GM23338 (cell line): ENCODE measurements at regions not wholly inside any gene's neighbourhood (a gene's known extent, or its start where the extent isn't known, plus 50 kb on each side); places are given as distances from the start of the nearest gene placed in this dataset.

Experiments
- ATAC-seq: fragments of 200-7000 bp; cut with Tn5 transposase; 3 replicates; pipeline ENCODE4 v1.9.1; 2020
- DNase-seq: peaks from one replicate; pipeline ENCODE4 v3.0.0-alpha.2; 2015; ENCODE audit warnings: low spot score
- H2AFZ ChIP-seq: fragments of 200-600 bp; sonication (generic); 2 replicates; pipeline ENCODE4 v1.8.0; 2016; ENCODE audit warnings: antibody characterized with exemption, mild to moderate bottlenecking, moderate library complexity
- H3F3A ChIP-seq: fragments of 200-600 bp; sonication (generic); replicated peaks from 2 replicates; pipeline ENCODE4 v1.8.0; 2017; ENCODE audit warnings: antibody characterized with exemption, mixed run types, low read depth
- H3K27ac ChIP-seq: fragments of 200-600 bp; sonication (generic); 2 replicates; pipeline ENCODE4 v1.6.1; 2016; ENCODE audit warnings: low read depth
- H3K27me3 ChIP-seq: fragments of 200-600 bp; sonication (generic); 2 replicates; pipeline ENCODE4 v1.8.0; 2016; ENCODE audit warnings: mild to moderate bottlenecking, mixed run types, moderate library complexity; ENCODE audit not compliant: insufficient read depth
- H3K36me3 ChIP-seq: fragments of 200-600 bp; sonication (generic); 2 replicates; pipeline ENCODE4 v1.8.0; 2016; ENCODE audit warnings: mild to moderate bottlenecking; ENCODE audit not compliant: insufficient read depth
- H3K4me1 ChIP-seq: fragments of 200-600 bp; sonication (generic); 2 replicates; pipeline ENCODE4 v1.8.0; 2016; ENCODE audit warnings: mild to moderate bottlenecking, moderate library complexity; ENCODE audit not compliant: insufficient read depth
- H3K4me2 ChIP-seq: fragments of 200-600 bp; sonication (generic); 2 replicates; pipeline ENCODE4 v1.7.1; 2017; ENCODE audit warnings: mixed run types
- H3K4me3 ChIP-seq: fragments of 200-600 bp; sonication (generic); 2 replicates; pipeline ENCODE4 v1.6.1; 2016; ENCODE audit warnings: mixed run types
- H3K79me2 ChIP-seq: fragments of 200-600 bp; sonication (generic); replicated peaks from 2 replicates; pipeline ENCODE4 v1.8.0; 2017; ENCODE audit warnings: mild to moderate bottlenecking; ENCODE audit not compliant: insufficient read depth
- H3K9me2 ChIP-seq: fragments of 200-600 bp; sonication (generic); 2 replicates; pipeline ENCODE4 v1.8.0; 2017; ENCODE audit not compliant: insufficient read depth
- H4K20me1 ChIP-seq: fragments of 200-600 bp; sonication (generic); replicated peaks from 2 replicates; pipeline ENCODE4 v1.8.0; 2017; ENCODE audit warnings: mild to moderate bottlenecking; ENCODE audit not compliant: insufficient read depth
- H3K27ac Mint-ChIP-seq: 2 replicates; pipeline ENCODE4 v1.8.0; 2020; ENCODE audit warnings: inconsistent platforms, mild to moderate bottlenecking, moderate library complexity, mixed read lengths
- H3K27me3 Mint-ChIP-seq: 3 replicates; pipeline ENCODE4 v1.8.0; 2022; ENCODE audit warnings: low read depth, mild to moderate bottlenecking, moderate library complexity, mixed read lengths, inconsistent platforms; ENCODE audit not compliant: insufficient read depth, poor library complexity
- H3K36me3 Mint-ChIP-seq: 3 replicates; pipeline ENCODE4 v1.8.0; 2021; ENCODE audit warnings: low read depth, mild to moderate bottlenecking, inconsistent platforms, moderate library complexity, mixed read lengths
- H3K4me1 Mint-ChIP-seq: 3 replicates; pipeline ENCODE4 v1.8.0; 2020; ENCODE audit warnings: mild to moderate bottlenecking, inconsistent platforms, mixed read lengths
- H3K4me3 Mint-ChIP-seq: 3 replicates; pipeline ENCODE4 v1.8.0; 2021; ENCODE audit warnings: moderate library complexity, mild to moderate bottlenecking, inconsistent platforms, mixed read lengths
- H3K9me3 Mint-ChIP-seq: 3 replicates; pipeline ENCODE4 v1.8.0; 2020; ENCODE audit warnings: moderate library complexity, mild to moderate bottlenecking, inconsistent platforms, mixed read lengths
- CREB1 ChIP-seq: fragments of 250-450 bp; sonication (Bioruptor Pico); IDR thresholded peaks from 2 replicates; pipeline ENCODE4 v1.5.0; 2020; ENCODE audit warnings: low read depth, mild to moderate bottlenecking, moderate library complexity
- CTCF ChIP-seq, 2 experiments: fragments of 200-600 bp in 1 of 2; sonication (generic) in 1 of 2; conservative IDR thresholded peaks; 2 replicates each; pipeline versions ENCODE4 v1.5.1 to v1.6.1; 2016 to 2017; ENCODE audit warnings: antibody characterized with exemption in 2 of 2, low read depth in 2 of 2, mild to moderate bottlenecking in 2 of 2, moderate library complexity in 1 of 2
- EZH2 ChIP-seq: fragments of 200-600 bp; sonication (generic); IDR thresholded peaks from one replicate; pipeline ENCODE4 v1.8.0; 2017; ENCODE audit warnings: antibody characterized with exemption, mild to moderate bottlenecking, low read depth; ENCODE audit not compliant: unreplicated experiment
- EZH2phosphoT487 ChIP-seq: fragments of 200-600 bp; sonication (generic); IDR thresholded peaks from one replicate; pipeline ENCODE4 v1.8.1; 2018; ENCODE audit warnings: antibody characterized with exemption; ENCODE audit not compliant: unreplicated experiment
- POLR2AphosphoS5 ChIP-seq: IDR thresholded peaks from 2 replicates; pipeline ENCODE4 v1.6.1; 2016; ENCODE audit warnings: antibody characterized with exemption, low read depth
- REST ChIP-seq: IDR thresholded peaks from one replicate; pipeline ENCODE4 v1.6.1; 2018; ENCODE audit warnings: antibody characterized with exemption; ENCODE audit not compliant: unreplicated experiment
- STAT1 ChIP-seq: IDR thresholded peaks from one replicate; pipeline ENCODE4 v1.6.1; 2016; ENCODE audit warnings: antibody characterized with exemption; ENCODE audit not compliant: unreplicated experiment
- ZNF114 ChIP-seq: fragments of 250-450 bp; sonication (Bioruptor Pico); IDR thresholded peaks from 2 replicates; pipeline ENCODE4 v1.5.0; 2020; ENCODE audit warnings: mild to moderate bottlenecking, moderate library complexity
- ZNF331 ChIP-seq: fragments of 250-450 bp; sonication (Bioruptor Pico); IDR thresholded peaks from 2 replicates; pipeline ENCODE4 v1.5.0; 2020; ENCODE audit warnings: low read depth, mild to moderate bottlenecking, moderate library complexity
- ZNF462 ChIP-seq: fragments of 250-450 bp; sonication (Bioruptor Pico); IDR thresholded peaks from 2 replicates; pipeline ENCODE4 v1.5.0; 2020; ENCODE audit warnings: mild to moderate bottlenecking, moderate library complexity

- H3K27me3 Mint-ChIP-seq, result no peaks in the 10 kb centered on the region
- H3K27ac ChIP-seq, result no peak overlapping the region
- peaks cover 37% of the 10 kb centered on the region for H3K4me1 ChIP-seq
- peaks cover 39% of the 10 kb centered on the region for H3K4me1 Mint-ChIP-seq
- H3K9me3 Mint-ChIP-seq, result no peaks in the 10 kb centered on the region
- H3K79me2 ChIP-seq, result no peaks in the 10 kb centered on the region
- no peaks in the 10 kb centered on the region for H3K36me3 Mint-ChIP-seq
- H3K27ac Mint-ChIP-seq, result no peak overlapping the region
- ATAC-seq (peak; percentile 84), DNase-seq (peak; percentile 74)
- H4K20me1 ChIP-seq, result no peaks in the 10 kb centered on the region
- H3K27me3 ChIP-seq, result no peaks in the 10 kb centered on the region
- no peak overlapping the region for H2AFZ ChIP-seq
- H3K4me2 ChIP-seq, result no peak overlapping the region
- no peaks in the 10 kb centered on the region for H3K36me3 ChIP-seq
- no peak overlapping the region for H3K4me3 ChIP-seq
- H3K9me2 ChIP-seq, result no peaks in the 10 kb centered on the region
- no peak overlapping the region for H3K4me3 Mint-ChIP-seq
- TF ChIP-seq STAT1 (no peak), CTCF (conservative IDR thresholded peaks at IDR 0.05; ENCODE audit: low read depth in 2 of 2) (peak; percentile 61 to 78), ZNF331 (CRISPR knock-in tag) (no peak)
- H3F3A ChIP-seq, result no peaks in the 10 kb centered on the region
These were observed 162.8 kb downstream of the SNAPC1 start for GRCh38 chr14:61925043-61925442.

- Histone ChIP-seq H3K4me2 (no peak overlapping the region), H3K79me2 (no peaks in the 10 kb centered on the region), H2AFZ (no peak overlapping the region), H3K4me3 (no peak overlapping the region), H3K36me3 (no peaks in the 10 kb centered on the region), H3K27ac (no peak overlapping the region), H3F3A (no peaks in the 10 kb centered on the region), H4K20me1 (no peaks in the 10 kb centered on the region), H3K4me1 (peaks cover 41% of the 10 kb centered on the region), H3K9me2 (no peaks in the 10 kb centered on the region), H3K27me3 (no peaks in the 10 kb centered on the region)
- no peak overlapping the region for H3K4me3 Mint-ChIP-seq
- DNase-seq, result no peak
- no peak for ATAC-seq
- peaks cover 47% of the 10 kb centered on the region for H3K4me1 Mint-ChIP-seq
- H3K9me3 Mint-ChIP-seq, result no peaks in the 10 kb centered on the region
- no peaks in the 10 kb centered on the region for H3K27me3 Mint-ChIP-seq
- H3K36me3 Mint-ChIP-seq, result no peaks in the 10 kb centered on the region
- H3K27ac Mint-ChIP-seq, result no peak overlapping the region
- no peak for TF ChIP-seq REST
- TF ChIP-seq ZNF462 (CRISPR knock-in tag), result no peak
- TF ChIP-seq EZH2phosphoT487, result no peak
- no peak for TF ChIP-seq EZH2
- TF ChIP-seq POLR2AphosphoS5, result no peak
- TF ChIP-seq CREB1, result no peak
- TF ChIP-seq ZNF114 (CRISPR knock-in tag), result no peak
These were observed 163.7 kb downstream of the SNAPC1 start for GRCh38 chr14:61925732-61926435.
